Subcutaneous abdominal adipose tissue (tissue), 5 donors: ENCODE measurements at regions not wholly inside any gene's neighbourhood (a gene's known extent, or its start where the extent isn't known, plus 50 kb on each side); places are given as distances from the start of the nearest gene placed in this dataset.

Source experiments
- H3K27ac ChIP-seq: one replicate; pipeline ENCODE4 v1.7.0; 2013; ENCODE audit warnings: low read depth, mild to moderate bottlenecking, inconsistent platforms, low read length, moderate library complexity
- H3K27me3 ChIP-seq, 5 donors: one replicate each; pipeline ENCODE4 v1.7.0; 2013; ENCODE audit warnings: low read length in 5 of 5, inconsistent platforms in 1 of 5; ENCODE audit not compliant: control insufficient read depth in 5 of 5, insufficient read depth in 4 of 5
- H3K36me3 ChIP-seq, 5 donors: one replicate each; pipeline ENCODE4 v1.7.0; 2013; ENCODE audit warnings: low read length in 5 of 5; ENCODE audit not compliant: control insufficient read depth in 5 of 5, insufficient read depth in 5 of 5
- H3K4me1 ChIP-seq, 5 donors: one replicate each; pipeline ENCODE4 v1.7.0; 2013; ENCODE audit warnings: low read length in 5 of 5, mild to moderate bottlenecking in 3 of 5, moderate library complexity in 1 of 5; ENCODE audit not compliant: control insufficient read depth in 5 of 5, insufficient read depth in 5 of 5
- H3K4me3 ChIP-seq, 5 donors: one replicate each; pipeline ENCODE4 v1.7.0; 2013; ENCODE audit warnings: low read length in 5 of 5, low read depth in 1 of 5
- H3K9ac ChIP-seq, 5 donors: one replicate each; pipeline ENCODE4 v1.7.0; 2013; ENCODE audit warnings: low read length in 5 of 5, mild to moderate bottlenecking in 4 of 5, moderate library complexity in 3 of 5
- H3K9me3 ChIP-seq, 5 donors: one replicate each; pipeline ENCODE4 v1.7.0; 2013; ENCODE audit warnings: low read length in 5 of 5; ENCODE audit not compliant: control insufficient read depth in 5 of 5
- donor health status: healthy.
- donor health status: healthy.
- donor health status: healthy.
- donor health status: healthy.
- donor health status: healthy.

GRCh38 chr2:195356026-195356425 lies 301.0 kb upstream of the SLC39A10 start:
- Histone ChIP-seq H3K27ac (no peak overlapping the region), H3K36me3 (no peaks in the 10 kb centered on the region), H3K9me3 (peaks cover 0 to 7% (median 6%) of the 10 kb centered on the region in 5 donors), H3K4me3 (no peak overlapping the region), H3K9ac (no peak overlapping the region), H3K27me3 (no peaks in the 10 kb centered on the region), H3K4me1 (peaks cover 0 to 9% (median 3%) of the 10 kb centered on the region in 5 donors)

DNA sequence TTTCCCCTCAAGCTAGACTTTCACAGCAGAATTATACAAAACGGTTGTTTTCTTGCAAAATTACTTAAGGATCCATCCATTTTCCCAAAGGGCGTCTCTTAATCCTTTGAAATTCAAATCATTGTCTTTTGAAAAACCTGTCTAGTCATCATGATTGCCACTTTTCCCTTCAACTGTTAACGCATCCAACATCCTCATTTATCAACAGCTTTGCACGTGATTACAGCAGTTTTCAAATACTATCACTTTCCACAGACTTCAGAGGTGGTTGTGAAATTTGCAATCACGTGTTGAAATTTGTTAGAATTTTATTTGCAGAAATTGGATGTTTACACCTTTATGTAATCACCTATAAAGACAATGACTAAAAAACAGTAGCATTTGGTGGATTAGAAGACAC lies 304.4 kb upstream of the SLC39A10 start:
- Histone ChIP-seq H3K4me3 (no peak overlapping the region), H3K9ac (no peak overlapping the region), H3K9me3 (peaks cover 0 to 7% (median 6%) of the 10 kb centered on the region in 5 donors), H3K27me3 (no peaks in the 10 kb centered on the region), H3K36me3 (no peaks in the 10 kb centered on the region), H3K4me1 (peaks cover 0 to 6% (median 0%) of the 10 kb centered on the region in 5 donors), H3K27ac (no peak overlapping the region)

DNA sequence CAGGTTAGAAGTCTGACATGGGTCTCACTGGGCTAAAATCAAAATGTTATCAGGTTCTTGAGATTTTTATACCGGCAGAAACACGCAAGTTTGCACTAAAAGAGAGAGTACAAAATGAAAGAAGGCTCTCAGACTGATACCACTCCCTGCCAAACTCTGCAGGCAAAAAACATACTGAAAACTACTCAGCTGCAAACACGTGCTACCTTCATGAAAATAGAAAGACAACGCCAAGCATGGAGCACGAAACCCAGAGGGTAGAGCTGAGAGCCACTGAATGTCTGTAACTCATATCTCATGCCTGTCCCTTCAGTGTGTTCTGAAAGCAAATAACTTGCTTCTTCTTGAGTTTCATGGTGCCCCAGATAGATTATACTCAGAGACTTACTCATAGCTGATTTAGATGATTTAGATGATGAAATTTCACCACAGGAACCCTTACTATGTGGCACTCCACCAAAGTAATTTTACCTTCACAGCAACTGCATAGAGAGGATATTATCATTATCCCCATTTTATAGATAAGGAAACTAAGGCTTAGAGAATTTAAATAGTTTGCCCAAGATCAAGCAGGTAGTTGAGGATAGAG lies 313.0 kb upstream of the SLC39A10 start:
- Histone ChIP-seq H3K9me3 (no peaks in the 10 kb centered on the region), H3K4me1 (no peaks in the 10 kb centered on the region), H3K4me3 (no peak overlapping the region), H3K27ac (no peak overlapping the region), H3K36me3 (no peaks in the 10 kb centered on the region), H3K9ac (no peak overlapping the region), H3K27me3 (no peaks in the 10 kb centered on the region)

- H3K9me3 ChIP-seq = no peaks in the 10 kb centered on the region
- H3K4me3 ChIP-seq = no peak overlapping the region
- H3K27ac ChIP-seq = no peak overlapping the region
- no peaks in the 10 kb centered on the region for H3K4me1 ChIP-seq
- H3K36me3 ChIP-seq = no peaks in the 10 kb centered on the region
- no peaks in the 10 kb centered on the region for H3K27me3 ChIP-seq
- no peak overlapping the region for H3K9ac ChIP-seq
Observed at GRCh38 chr2:195343540-195343939, 313.5 kb upstream of the SLC39A10 start.

DNA sequence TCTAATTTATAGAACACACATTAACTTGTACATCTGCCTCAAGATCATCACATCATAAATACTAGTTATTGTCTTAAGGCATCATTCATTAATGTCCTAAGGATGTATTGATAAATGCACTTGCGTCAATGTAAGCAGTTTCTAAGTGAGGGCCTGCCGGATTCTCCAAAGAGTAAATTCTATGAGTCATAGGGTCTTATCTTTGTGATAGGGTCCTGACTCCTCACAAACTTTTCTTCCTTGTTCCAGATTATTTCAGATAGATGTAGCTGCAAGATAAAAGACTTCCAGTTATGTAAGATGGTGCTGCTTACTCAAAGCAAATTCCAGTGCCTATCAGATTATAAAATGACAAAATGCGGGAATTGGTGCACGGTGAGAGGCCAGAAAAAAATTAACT lies 315.0 kb upstream of the SLC39A10 start:
- Histone ChIP-seq H3K27me3 (no peaks in the 10 kb centered on the region), H3K36me3 (no peaks in the 10 kb centered on the region), H3K4me1 (no peaks in the 10 kb centered on the region), H3K9ac (no peak overlapping the region), H3K4me3 (no peak overlapping the region), H3K27ac (no peak overlapping the region), H3K9me3 (no peaks in the 10 kb centered on the region)

DNA sequence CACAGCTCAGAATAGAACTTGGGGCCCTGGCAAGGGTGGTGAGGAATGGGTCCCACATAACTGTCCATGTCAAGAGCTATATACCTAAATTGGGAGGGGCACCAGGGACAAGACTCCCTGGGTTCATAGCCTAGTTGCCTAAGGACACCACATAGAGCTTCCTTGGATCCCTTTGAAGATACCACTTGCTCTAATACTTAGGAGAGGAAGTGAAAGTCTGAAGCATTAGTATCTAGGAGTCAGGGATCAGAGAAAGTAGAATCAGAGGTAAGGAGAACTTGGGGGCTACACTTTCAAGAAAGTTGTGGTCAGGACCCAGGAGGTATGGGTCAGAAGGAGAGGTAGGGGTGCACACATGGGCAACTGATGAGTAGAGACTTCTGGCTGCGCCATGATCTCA lies 318.2 kb upstream of the SLC39A10 start:
- H3K4me1 ChIP-seq = peaks cover 0 to 4% (median 0%) of the 10 kb centered on the region in 5 donors
- no peaks in the 10 kb centered on the region for H3K27me3 ChIP-seq
- no peaks in the 10 kb centered on the region for H3K9me3 ChIP-seq
- no peak overlapping the region for H3K27ac ChIP-seq
- no peak overlapping the region for H3K4me3 ChIP-seq
- H3K36me3 ChIP-seq = no peaks in the 10 kb centered on the region
- H3K9ac ChIP-seq = no peak overlapping the region

GRCh38 chr2:195337597-195337996 lies 319.4 kb upstream of the SLC39A10 start:
- Histone ChIP-seq H3K4me3 (no peak overlapping the region), H3K27me3 (no peaks in the 10 kb centered on the region), H3K36me3 (no peaks in the 10 kb centered on the region), H3K27ac (no peak overlapping the region), H3K4me1 (peaks cover 0 to 10% (median 0%) of the 10 kb centered on the region in 5 donors), H3K9me3 (no peaks in the 10 kb centered on the region), H3K9ac (no peak overlapping the region)

GRCh38 chr2:195333869-195334268 lies 323.2 kb upstream of the SLC39A10 start:
- no peaks in the 10 kb centered on the region for H3K27me3 ChIP-seq
- H3K4me1 ChIP-seq = peaks cover 0 to 10% (median 0%) of the 10 kb centered on the region in 5 donors
- H3K36me3 ChIP-seq = no peaks in the 10 kb centered on the region
- peak overlapping the region in 1 of 5 donors; percentile 2 for H3K4me3 ChIP-seq
- H3K9ac ChIP-seq = no peak overlapping the region
- no peak overlapping the region for H3K27ac ChIP-seq
- H3K9me3 ChIP-seq = no peaks in the 10 kb centered on the region

DNA sequence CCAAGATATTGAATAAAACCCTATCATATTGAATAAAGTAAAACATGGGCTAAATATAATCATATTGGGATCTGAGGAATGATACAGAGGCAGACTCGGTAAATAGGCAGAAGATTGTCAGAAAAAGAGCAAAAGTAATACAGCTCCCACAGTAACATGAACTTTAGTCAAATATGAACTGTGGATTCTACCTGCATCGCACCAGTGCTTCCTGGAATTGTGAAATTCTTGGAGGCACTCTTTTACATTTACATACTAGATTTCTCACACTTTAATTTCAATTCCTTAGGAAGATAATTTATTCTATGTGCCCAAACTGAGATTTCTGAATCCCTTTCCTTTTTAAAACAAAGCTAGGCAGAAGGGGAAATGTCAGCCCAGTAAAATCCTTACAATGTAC lies 325.1 kb upstream of the SLC39A10 start:
- Histone ChIP-seq H3K27ac (no peak overlapping the region), H3K36me3 (no peaks in the 10 kb centered on the region), H3K27me3 (no peaks in the 10 kb centered on the region), H3K9me3 (no peaks in the 10 kb centered on the region), H3K4me3 (no peak overlapping the region), H3K4me1 (peaks cover 0 to 10% (median 0%) of the 10 kb centered on the region in 5 donors), H3K9ac (no peak overlapping the region)

- Histone ChIP-seq H3K9me3 (no peaks in the 10 kb centered on the region), H3K27ac (no peak overlapping the region), H3K4me1 (peaks cover 0 to 10% (median 0%) of the 10 kb centered on the region in 5 donors), H3K4me3 (no peak overlapping the region), H3K27me3 (no peaks in the 10 kb centered on the region), H3K36me3 (no peaks in the 10 kb centered on the region), H3K9ac (no peak overlapping the region)
Observed at GRCh38 chr2:195331129-195331528, 325.9 kb upstream of the SLC39A10 start.
